NCI-H2196 (cell line): ENCODE measurements at regions not wholly inside any gene's neighbourhood (a gene's known extent, or its start where the extent isn't known, plus 50 kb on each side); places are given as distances from the start of the nearest gene placed in this dataset.
"Not testable (repeated sequence)": the region's sequence is repeated elsewhere in the genome, so short reads cannot be mapped to it uniquely, and the experiment has no call there.

Experiments used
- DNase-seq: peaks from one replicate; lab custom pipeline; 2025; ENCODE audit not compliant: unreplicated experiment; lab: John Stamatoyannopoulos, UW

GRCh38 chr9:75658301-75658905 is 232.1 kb upstream of the PCSK5 start:
- no peak for DNase-seq

GRCh38 chr9:75664597-75664996 is 225.9 kb upstream of the PCSK5 start:
- no peak for DNase-seq

- DNase-seq, result no peak
Measured at GRCh38 chr9:75666856-75667554, 223.5 kb upstream of the PCSK5 start.

GRCh38 chr9:75669721-75670120 is 220.8 kb upstream of the PCSK5 start:
- no peak for DNase-seq

GRCh38 chr9:75671354-75671753 is 219.1 kb upstream of the PCSK5 start:
- DNase-seq, result no peak

GRCh38 chr9:75672478-75672877 is 218.0 kb upstream of the PCSK5 start:
- DNase-seq, result no peak

- no peak for DNase-seq
Measured at GRCh38 chr9:75683591-75683990, 206.9 kb upstream of the PCSK5 start.

GRCh38 chr9:75685062-75685461 is 205.4 kb upstream of the PCSK5 start:
- DNase-seq, result no peak

GRCh38 chr9:75687359-75687953 is 203.0 kb upstream of the PCSK5 start:
- no peak for DNase-seq

- not testable (repeated sequence) for DNase-seq
Measured at GRCh38 chr9:75690551-75690950, 199.9 kb upstream of the PCSK5 start.

GRCh38 chr9:75691408-75691807 is 199.1 kb upstream of the PCSK5 start:
- no peak for DNase-seq

- no peak for DNase-seq
Measured at GRCh38 chr9:75692309-75692708, 198.2 kb upstream of the PCSK5 start.

- no peak for DNase-seq
Measured at GRCh38 chr9:75695921-75696320, 194.6 kb upstream of the PCSK5 start.

GRCh38 chr9:75699017-75699416 is 191.5 kb upstream of the PCSK5 start:
- no peak for DNase-seq

GRCh38 chr9:75699625-75700251 is 190.7 kb upstream of the PCSK5 start:
- DNase-seq, result no peak

- no peak for DNase-seq
Measured at GRCh38 chr9:75700252-75700640, 190.2 kb upstream of the PCSK5 start.

- DNase-seq, result no peak
Measured at GRCh38 chr9:75707191-75707590, 183.3 kb upstream of the PCSK5 start.

GRCh38 chr9:75709698-75710097 is 180.8 kb upstream of the PCSK5 start:
- DNase-seq, result no peak

GRCh38 chr9:75712700-75713099 is 177.8 kb upstream of the PCSK5 start:
- DNase-seq, result no peak

- DNase-seq, result no peak
Measured at GRCh38 chr9:75713335-75713734, 177.1 kb upstream of the PCSK5 start.

- DNase-seq, result no peak
Measured at GRCh38 chr9:75715360-75715759, 175.1 kb upstream of the PCSK5 start.

- no peak for DNase-seq
Measured at GRCh38 chr9:75718677-75719076, 171.8 kb upstream of the PCSK5 start.
